Colonic mucosa (tissue), 4 donors: ENCODE measurements at regions not wholly inside any gene's neighbourhood (a gene's known extent, or its start where the extent isn't known, plus 50 kb on each side); places are given as distances from the start of the nearest gene placed in this dataset.

Source experiments
- DNase-seq: peaks from one replicate; pipeline ENCODE4 v3.0.0-alpha.2; 2020
- H3K27ac ChIP-seq: fragments of 200-600 bp; one replicate; pipeline ENCODE4 v1.8.0; 2021
- H3K27me3 ChIP-seq: fragments of 200-600 bp; one replicate; pipeline ENCODE4 v1.8.0; 2021
- H3K36me3 ChIP-seq: fragments of 200-600 bp; one replicate; pipeline ENCODE4 v1.8.0; 2021
- H3K4me1 ChIP-seq: fragments of 200-600 bp; one replicate; pipeline ENCODE4 v1.8.0; 2021; ENCODE audit warnings: mild to moderate bottlenecking
- H3K4me3 ChIP-seq: fragments of 200-600 bp; one replicate; pipeline ENCODE4 v1.8.0; 2021
- H3K9ac ChIP-seq, 2 donors: one replicate each; pipeline ENCODE4 v1.7.0; 2013; ENCODE audit warnings: control low read depth in 2 of 2, low read depth in 2 of 2, low read length in 2 of 2
- H3K9me3 ChIP-seq: fragments of 200-600 bp; one replicate; pipeline ENCODE4 v1.8.0; 2021
- CTCF ChIP-seq: fragments of 200-600 bp; IDR thresholded peaks from one replicate; pipeline ENCODE4 v1.8.0; 2022; ENCODE audit warnings: antibody characterized with exemption, mild to moderate bottlenecking
- intact Hi-C: fragments of 100-400 bp; cut with DNase I; formaldehyde crosslinking; loops from one replicate; pipeline ENCODE4 v1.14.1; 2022
- donor health status: healthy.
- donor health status: DM: no; HTN: no; CAD: no.
- donor health status: DM: no; HTN: no; CAD: no.

GRCh38 chr16:73290258-73290657, 242.3 kb upstream of the ZFHX3 start:
- Histone ChIP-seq H3K27ac (no peak overlapping the region), H3K36me3 (no peaks in the 10 kb centered on the region), H3K4me3 (no peak overlapping the region), H3K4me1 (no peaks in the 10 kb centered on the region), H3K9me3 (no peaks in the 10 kb centered on the region), H3K9ac (no peak overlapping the region), H3K27me3 (no peaks in the 10 kb centered on the region)
- no peak for DNase-seq
- intact Hi-C loops, result no loop called here
- TF ChIP-seq CTCF, result no peak

- Histone ChIP-seq H3K9ac (no peak overlapping the region), H3K27me3 (no peaks in the 10 kb centered on the region), H3K36me3 (no peaks in the 10 kb centered on the region), H3K4me1 (no peaks in the 10 kb centered on the region), H3K27ac (no peak overlapping the region), H3K9me3 (no peaks in the 10 kb centered on the region), H3K4me3 (no peak overlapping the region)
- no peak for TF ChIP-seq CTCF
- DNase-seq, result no peak
- intact Hi-C loops, result no loop called here
Observed at GRCh38 chr16:73289232-73289631, 241.3 kb upstream of the ZFHX3 start.

GRCh38 chr16:73288520-73288919, 240.6 kb upstream of the ZFHX3 start:
- intact Hi-C loops, result no loop called here

GRCh38 chr16:73287859-73288405, 240.0 kb upstream of the ZFHX3 start:
- Histone ChIP-seq H3K36me3 (no peaks in the 10 kb centered on the region), H3K9me3 (no peaks in the 10 kb centered on the region), H3K4me1 (no peaks in the 10 kb centered on the region), H3K27me3 (no peaks in the 10 kb centered on the region), H3K27ac (no peak overlapping the region), H3K4me3 (no peak overlapping the region), H3K9ac (no peak overlapping the region)
- no peak for TF ChIP-seq CTCF
- intact Hi-C loops, result no loop called here
- DNase-seq, result no peak

More at GRCh38 chr16:73288520-73288919, 240.6 kb upstream of the ZFHX3 start:
- Histone ChIP-seq H3K27me3 (no peaks in the 10 kb centered on the region), H3K36me3 (no peaks in the 10 kb centered on the region), H3K9ac (no peak overlapping the region), H3K27ac (no peak overlapping the region), H3K4me1 (no peaks in the 10 kb centered on the region), H3K9me3 (no peaks in the 10 kb centered on the region), H3K4me3 (no peak overlapping the region)
- no peak for TF ChIP-seq CTCF
- no peak for DNase-seq

- H3K9me3 ChIP-seq, result no peaks in the 10 kb centered on the region
- DNase-seq, result no peak
- no peaks in the 10 kb centered on the region for H3K36me3 ChIP-seq
- intact Hi-C loops, result no loop called here
- no peaks in the 10 kb centered on the region for H3K27me3 ChIP-seq
- H3K4me1 ChIP-seq, result no peaks in the 10 kb centered on the region
- no peak overlapping the region for H3K27ac ChIP-seq
- no peak for TF ChIP-seq CTCF
- no peak overlapping the region for H3K9ac ChIP-seq
- H3K4me3 ChIP-seq, result no peak overlapping the region
Observed at GRCh38 chr16:73286346-73287267, 238.7 kb upstream of the ZFHX3 start.
